SK-N-SH (cell line): ENCODE measurements at regions not wholly inside any gene's neighbourhood (a gene's known extent, or its start where the extent isn't known, plus 50 kb on each side); places are given as distances from the start of the nearest gene placed in this dataset.
"Not testable (repeated sequence)": the region's sequence is repeated elsewhere in the genome, so short reads cannot be mapped to it uniquely, and the experiment has no call there.

ENCODE experiments used
- CTCF ChIP-seq: fragments of 200-600 bp; sonication (generic); IDR thresholded peaks from 2 replicates; pipeline ENCODE4 v1.6.1; 2017; ENCODE audit warnings: antibody characterized with exemption, mild to moderate bottlenecking, moderate library complexity
- EP300 ChIP-seq, 2 experiments: IDR thresholded peaks; 2 replicates each; pipeline versions ENCODE4 v1.4.0 to v1.6.1; 2012; ENCODE audit warnings: borderline replicate concordance in 1 of 2, low read depth in 1 of 2, low read length in 1 of 2
- EZH2phosphoT487 ChIP-seq: fragments of 200-600 bp; sonication (generic); IDR thresholded peaks from 2 replicates; pipeline ENCODE4 v1.6.1; 2017; ENCODE audit warnings: low read depth, mixed run types, mild to moderate bottlenecking, antibody characterized with exemption, moderate library complexity, borderline replicate concordance
- MXI1 ChIP-seq: IDR thresholded peaks from 2 replicates; pipeline ENCODE4 v1.6.1; 2012; ENCODE audit warnings: mild to moderate bottlenecking, low read depth, low read length, improper control_type of control experiment
- NFIC ChIP-seq: IDR thresholded peaks from 2 replicates; pipeline ENCODE4 v1.4.0; 2012; ENCODE audit warnings: borderline replicate concordance
- PBX3 ChIP-seq: IDR thresholded peaks from 2 replicates; pipeline ENCODE4; 2012
- POLR2AphosphoS5 ChIP-seq: IDR thresholded peaks from 2 replicates; pipeline ENCODE4 v1.6.1; 2012; ENCODE audit warnings: low read depth, low read length
- SMC3 ChIP-seq: IDR thresholded peaks from 2 replicates; pipeline ENCODE4 v1.6.1; 2012; ENCODE audit warnings: low read depth, low read length, improper control_type of control experiment
- USF1 ChIP-seq: IDR thresholded peaks from 2 replicates; pipeline ENCODE4 v1.4.0; 2012; ENCODE audit warnings: low read depth, borderline replicate concordance
- USF2 ChIP-seq: fragments of 150-350 bp; IDR thresholded peaks from 2 replicates; pipeline ENCODE4 v1.6.1; 2017; ENCODE audit warnings: antibody characterized with exemption, low read length, low read depth, borderline replicate concordance

GRCh38 chr17:62137734-62138624 lies 72.9 kb upstream of the MED13 start:
- TF ChIP-seq USF2; EZH2phosphoT487; CTCF; POLR2AphosphoS5; PBX3; EP300 (IDR thresholded peaks at IDR 0.05; ENCODE audit: borderline replicate concordance in 1 of 2, low read depth in 1 of 2, low read length in 1 of 2); MXI1; USF1; SMC3: not testable (repeated sequence)
- 0 out of 2 replicates have a peak, but pooled peaks have one; percentile 6 for TF ChIP-seq NFIC
